ENCODE measurements at regions not wholly inside any gene's neighbourhood (a gene's known extent, or its start where the extent isn't known, plus 50 kb on each side); places are given as distances from the start of the nearest gene placed in this dataset.

GRCh38 chr14:51439896-51440295, 199.8 kb downstream of the TMX1 start:
- Histone ChIP-seq H3K4me1 (ENCODE audit: insufficient read depth, low read length, poor library complexity, severe bottlenecking) (no peaks in the 10 kb centered on the region), H3F3A (ENCODE audit: low read depth) (no peaks in the 10 kb centered on the region), H3K9ac (ENCODE audit: low read depth, low read length, poor library complexity, severe bottlenecking) (no peak overlapping the region), H3K9me2 (replicated peaks; ENCODE audit: low read depth, low read length) (no peaks in the 10 kb centered on the region), H3K9me3 (ENCODE audit: insufficient read depth, low read depth, low read length) (no peaks in the 10 kb centered on the region), H3K4me2 (ENCODE audit: low read depth, low read length, poor library complexity, severe bottlenecking) (no peak overlapping the region), H2AFZ (ENCODE audit: low read length) (no peak overlapping the region), H3K27me3 (ENCODE audit: insufficient read depth, low read length, poor library complexity, severe bottlenecking) (no peaks in the 10 kb centered on the region), H4K20me1 (ENCODE audit: insufficient read depth, low read length, poor library complexity, severe bottlenecking) (no peaks in the 10 kb centered on the region), H3K4me3 (ENCODE audit: low read length, poor library complexity, severe bottlenecking) (no peak overlapping the region), H3K36me3 (ENCODE audit: insufficient read depth, low read length) (no peaks in the 10 kb centered on the region), H3K79me2 (ENCODE audit: insufficient read depth, low read length) (no peaks in the 10 kb centered on the region)
- no peak for TF ChIP-seq CTCF (conservative IDR thresholded peaks at IDR 0.05; ENCODE audit: low read length)
- no peak for TF ChIP-seq EZH2phosphoT487 (IDR thresholded peaks at IDR 0.05; ENCODE audit: borderline replicate concordance)

DNA sequence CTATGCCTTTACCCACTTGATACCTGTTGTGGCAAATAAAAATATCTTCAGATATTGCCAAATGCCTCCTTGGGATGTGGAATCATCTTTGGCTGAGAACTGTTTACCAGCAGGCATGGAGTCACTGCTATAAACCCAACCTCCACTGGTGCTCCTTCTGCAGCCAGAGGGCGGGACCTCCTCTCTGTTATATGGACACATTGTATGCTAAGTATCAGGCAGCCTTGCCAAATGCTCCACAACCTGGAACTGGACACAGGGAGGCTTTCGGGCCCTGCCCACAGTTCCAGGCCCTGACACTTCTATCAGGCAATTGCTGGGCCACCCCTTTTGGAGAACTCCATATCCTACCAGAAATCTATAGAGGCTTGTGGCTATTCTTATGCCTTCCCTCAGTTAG, 201.0 kb downstream of the TMX1 start:
- TF ChIP-seq CTCF (conservative IDR thresholded peaks at IDR 0.05; ENCODE audit: low read length) (no peak), EZH2phosphoT487 (IDR thresholded peaks at IDR 0.05; ENCODE audit: borderline replicate concordance) (no peak)

DNA sequence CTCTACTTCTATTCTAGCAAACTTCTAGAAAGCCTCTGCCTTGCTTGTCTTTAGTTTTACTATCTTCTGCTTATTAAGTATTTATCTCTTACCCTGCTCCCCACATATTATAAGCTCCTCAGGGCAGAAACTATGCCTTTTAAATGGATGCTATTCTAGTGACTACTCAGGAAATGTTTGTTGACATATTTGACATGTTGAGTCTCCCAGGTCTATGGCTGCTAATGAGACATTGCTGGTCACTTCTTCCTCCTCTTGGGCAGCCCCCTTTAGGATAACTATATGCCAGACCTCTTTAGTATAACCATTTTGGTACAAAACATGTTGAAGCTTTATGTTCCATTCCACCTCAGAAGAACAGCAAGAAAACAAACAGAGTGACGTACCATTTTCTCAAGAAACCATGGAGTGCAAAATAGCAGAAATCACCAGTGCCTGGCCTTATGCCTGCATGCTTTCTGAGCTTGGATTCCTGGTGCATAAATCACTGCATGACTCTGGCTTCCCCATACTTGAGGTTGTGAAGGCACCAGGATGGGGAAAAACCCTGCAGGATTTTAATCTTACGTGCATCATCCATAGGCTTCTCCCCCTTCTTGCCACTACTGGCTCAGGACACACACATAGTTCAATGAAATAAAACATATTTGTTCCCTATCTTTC, 202.6 kb downstream of the TMX1 start:
- TF ChIP-seq EZH2phosphoT487 (IDR thresholded peaks at IDR 0.05; ENCODE audit: borderline replicate concordance) = no peak
- no peak for TF ChIP-seq CTCF (conservative IDR thresholded peaks at IDR 0.05; ENCODE audit: low read length)
- H3K4me2 ChIP-seq (ENCODE audit: low read depth, low read length, poor library complexity, severe bottlenecking) = no peak overlapping the region
- no peaks in the 10 kb centered on the region for H3K9me3 ChIP-seq (ENCODE audit: insufficient read depth, low read depth, low read length)
- no peak overlapping the region for H3K9ac ChIP-seq (ENCODE audit: low read depth, low read length, poor library complexity, severe bottlenecking)
- H3K9me2 ChIP-seq (replicated peaks; ENCODE audit: low read depth, low read length) = no peaks in the 10 kb centered on the region
- H3K4me1 ChIP-seq (ENCODE audit: insufficient read depth, low read length, poor library complexity, severe bottlenecking) = no peaks in the 10 kb centered on the region
- no peaks in the 10 kb centered on the region for H3F3A ChIP-seq (ENCODE audit: low read depth)
- no peaks in the 10 kb centered on the region for H3K36me3 ChIP-seq (ENCODE audit: insufficient read depth, low read length)
- H3K79me2 ChIP-seq (ENCODE audit: insufficient read depth, low read length) = no peaks in the 10 kb centered on the region
- H4K20me1 ChIP-seq (ENCODE audit: insufficient read depth, low read length, poor library complexity, severe bottlenecking) = no peaks in the 10 kb centered on the region
- H3K4me3 ChIP-seq (ENCODE audit: low read length, poor library complexity, severe bottlenecking) = no peak overlapping the region
- H3K27me3 ChIP-seq (ENCODE audit: insufficient read depth, low read length, poor library complexity, severe bottlenecking) = no peaks in the 10 kb centered on the region
- no peak overlapping the region for H2AFZ ChIP-seq (ENCODE audit: low read length)

More for the DNA sequence above, 201.0 kb downstream of the TMX1 start:
- Histone ChIP-seq H3K4me1 (ENCODE audit: insufficient read depth, low read length, poor library complexity, severe bottlenecking) (no peaks in the 10 kb centered on the region), H3K9me2 (replicated peaks; ENCODE audit: low read depth, low read length) (no peaks in the 10 kb centered on the region), H3F3A (ENCODE audit: low read depth) (no peaks in the 10 kb centered on the region), H3K4me2 (ENCODE audit: low read depth, low read length, poor library complexity, severe bottlenecking) (no peak overlapping the region), H4K20me1 (ENCODE audit: insufficient read depth, low read length, poor library complexity, severe bottlenecking) (no peaks in the 10 kb centered on the region), H3K36me3 (ENCODE audit: insufficient read depth, low read length) (no peaks in the 10 kb centered on the region), H3K79me2 (ENCODE audit: insufficient read depth, low read length) (no peaks in the 10 kb centered on the region), H3K9ac (ENCODE audit: low read depth, low read length, poor library complexity, severe bottlenecking) (no peak overlapping the region), H3K27me3 (ENCODE audit: insufficient read depth, low read length, poor library complexity, severe bottlenecking) (no peaks in the 10 kb centered on the region), H3K4me3 (ENCODE audit: low read length, poor library complexity, severe bottlenecking) (no peak overlapping the region), H3K9me3 (ENCODE audit: insufficient read depth, low read depth, low read length) (no peaks in the 10 kb centered on the region), H2AFZ (ENCODE audit: low read length) (no peak overlapping the region)
